Hippocampal formation (tissue), 2 donors: ENCODE measurements at regions not wholly inside any gene's neighbourhood (a gene's known extent, or its start where the extent isn't known, plus 50 kb on each side); places are given as distances from the start of the nearest gene placed in this dataset.

ENCODE experiments used
- DNase-seq, 2 donors: peaks; one replicate each; lab custom pipeline; 2025; lab: John Stamatoyannopoulos, UW

GRCh38 chr5:125597338-125597737 is 825.9 kb upstream of the GRAMD2B start:
- DNase-seq, result no peak

DNA sequence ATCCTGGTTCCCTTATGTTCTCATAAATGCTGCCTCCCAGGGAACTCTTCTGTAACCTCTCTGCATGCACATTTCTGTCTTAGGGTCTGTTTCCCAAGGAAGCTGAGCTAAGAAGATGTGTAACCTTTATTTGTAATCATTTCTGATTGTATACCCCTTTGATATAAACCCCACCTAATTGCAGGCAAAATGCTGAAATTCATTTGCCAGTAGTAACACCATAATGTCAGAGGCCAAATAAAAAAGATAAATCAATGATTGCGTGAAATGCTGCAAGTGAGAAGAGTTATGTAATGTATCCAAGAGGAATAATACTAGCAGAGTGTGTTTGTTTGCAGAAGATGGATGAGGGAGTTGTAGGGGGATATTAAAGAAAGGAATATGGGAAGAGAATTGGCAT is 822.6 kb upstream of the GRAMD2B start:
- no peak for DNase-seq

DNA sequence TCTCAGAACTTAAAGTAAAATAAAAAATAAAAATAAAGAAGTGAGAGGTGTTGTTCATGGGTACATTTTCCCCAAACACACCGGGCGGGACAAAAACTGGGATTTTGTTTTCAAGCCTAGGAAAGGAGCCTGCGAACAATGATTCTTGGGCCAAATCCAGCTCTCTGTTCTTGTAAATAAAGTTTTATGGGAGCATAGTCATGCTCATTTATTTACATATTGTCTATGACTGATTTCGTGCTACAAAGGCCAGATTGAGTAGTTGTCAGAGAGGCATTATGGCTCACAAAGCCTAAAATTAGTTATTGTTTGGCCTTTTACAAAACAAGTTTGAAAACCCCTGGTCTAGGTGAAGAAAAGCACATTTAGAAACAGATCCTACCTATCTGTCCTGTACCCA is 821.0 kb upstream of the GRAMD2B start:
- DNase-seq, result no peak

- DNase-seq, result no peak
Observed at GRCh38 chr5:125603321-125603720, 819.9 kb upstream of the GRAMD2B start.

- no peak for DNase-seq
Observed at GRCh38 chr5:125604104-125604503, 819.1 kb upstream of the GRAMD2B start.

DNA sequence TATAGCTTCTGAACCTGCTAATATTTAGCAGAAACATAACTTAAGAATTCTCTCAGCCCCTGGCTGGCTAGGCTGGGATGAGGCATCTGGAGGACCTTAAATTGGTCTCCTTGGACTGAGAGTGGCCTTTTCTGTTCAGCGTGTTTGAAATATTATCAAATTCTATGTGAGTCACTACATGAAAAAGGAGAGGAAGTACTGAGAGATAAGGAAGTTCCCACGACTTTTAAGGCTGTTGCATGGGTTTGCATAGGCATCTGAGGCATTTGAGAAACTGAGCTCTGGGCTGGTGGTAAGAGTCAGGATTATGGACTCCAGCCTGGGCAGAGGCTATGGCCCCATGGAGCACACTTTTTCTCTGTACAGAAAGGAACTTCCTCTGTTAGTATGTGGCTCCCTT is 816.2 kb upstream of the GRAMD2B start:
- no peak for DNase-seq

- no peak for DNase-seq
Observed at GRCh38 chr5:125609011-125609410, 814.2 kb upstream of the GRAMD2B start.

GRCh38 chr5:125610892-125611291 is 812.3 kb upstream of the GRAMD2B start:
- DNase-seq, result no peak

DNA sequence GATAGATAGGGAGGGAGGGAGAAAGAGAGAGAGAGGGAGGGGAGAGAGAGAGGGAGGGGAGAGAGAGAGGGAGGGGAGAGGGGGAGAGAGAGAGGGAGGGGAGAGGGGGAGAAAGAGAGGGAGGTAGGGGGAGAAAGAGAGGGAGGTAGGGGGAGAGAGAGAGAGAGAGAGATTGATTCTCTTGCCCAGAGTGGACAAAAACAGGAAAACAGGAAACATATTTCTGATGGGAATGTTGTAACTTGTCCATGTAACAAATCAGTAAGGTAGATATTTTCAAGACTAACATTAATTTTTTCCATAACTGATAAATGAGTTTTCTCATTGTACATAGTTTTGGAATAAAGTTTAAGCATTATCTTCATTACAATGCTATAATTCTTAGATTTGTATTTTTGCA is 811.7 kb upstream of the GRAMD2B start:
- DNase-seq, result no peak

DNA sequence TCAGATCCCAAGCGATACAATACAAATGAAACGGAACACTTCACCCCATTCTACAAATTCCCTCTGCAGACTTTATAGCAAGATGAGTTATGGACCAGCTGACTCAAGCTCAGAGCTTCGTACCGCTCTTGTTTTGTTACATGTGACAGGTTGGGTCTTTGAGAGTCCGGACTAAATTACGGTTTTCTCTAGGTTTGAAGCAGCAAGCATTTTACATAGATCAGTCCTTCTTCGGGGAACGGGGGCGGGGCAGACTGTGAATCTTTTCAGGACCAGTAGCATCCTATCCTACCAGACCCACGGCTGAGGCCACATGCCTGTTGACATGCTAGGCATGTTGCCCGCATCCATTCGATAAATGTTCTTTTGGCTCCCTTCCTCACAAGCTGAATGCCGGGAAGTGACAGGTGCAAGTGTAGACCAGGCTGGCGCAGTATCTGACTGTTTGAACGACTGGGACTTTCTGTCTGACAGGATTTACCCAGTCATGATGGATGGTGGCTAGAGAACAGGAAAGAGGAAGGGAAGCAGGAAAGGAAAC is 811.0 kb upstream of the GRAMD2B start:
- DNase-seq, result peak in 1 of 2 donors; percentile 21

- no peak for DNase-seq
Observed at GRCh38 chr5:125612776-125613175, 810.4 kb upstream of the GRAMD2B start.

- DNase-seq, result no peak
Observed at GRCh38 chr5:125630237-125630636, 793.0 kb upstream of the GRAMD2B start.

DNA sequence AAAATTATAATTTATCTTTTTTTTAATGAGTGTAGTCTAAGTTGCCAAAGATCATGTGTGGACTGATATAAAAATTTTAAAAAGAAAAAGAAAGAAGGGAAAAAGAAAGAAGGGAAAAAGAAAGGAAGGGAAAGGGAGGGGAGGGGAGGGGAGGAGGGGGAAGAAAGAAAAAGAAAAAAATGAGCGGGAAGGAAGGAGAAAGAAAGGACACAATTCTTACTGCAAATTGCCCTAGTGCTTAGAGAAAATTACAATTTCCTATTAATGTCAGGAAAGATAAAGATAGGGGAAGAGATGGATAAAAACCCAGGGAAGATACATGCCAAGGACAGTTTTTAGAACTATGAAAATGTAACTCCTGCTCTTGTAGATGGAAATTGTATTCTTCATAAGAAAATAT is 789.7 kb upstream of the GRAMD2B start:
- no peak for DNase-seq

- no peak for DNase-seq
Observed at GRCh38 chr5:125634216-125634835, 788.9 kb upstream of the GRAMD2B start.

DNA sequence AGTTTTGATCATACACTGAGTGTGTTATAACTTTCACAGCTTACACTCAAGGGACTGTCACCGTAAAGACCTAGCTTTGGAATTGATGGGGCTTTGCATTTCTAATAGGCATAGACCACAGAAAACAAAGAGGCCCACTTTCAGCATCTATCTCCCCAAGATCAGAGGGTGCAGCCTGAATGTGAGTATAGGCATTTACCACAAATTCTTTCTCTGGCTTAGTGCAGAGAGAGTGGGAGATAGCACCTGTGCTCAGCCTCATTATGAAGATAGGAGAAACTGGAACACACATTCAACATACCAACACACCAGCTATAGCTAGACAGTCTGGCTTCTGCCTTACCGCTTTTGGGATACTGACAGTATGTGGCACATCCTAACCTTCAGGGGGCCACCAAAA is 783.4 kb upstream of the GRAMD2B start:
- no peak for DNase-seq

- DNase-seq, result no peak
Observed at GRCh38 chr5:125652761-125653160, 770.4 kb upstream of the GRAMD2B start.

- DNase-seq, result no peak
Observed at GRCh38 chr5:125654392-125654791, 768.8 kb upstream of the GRAMD2B start.

DNA sequence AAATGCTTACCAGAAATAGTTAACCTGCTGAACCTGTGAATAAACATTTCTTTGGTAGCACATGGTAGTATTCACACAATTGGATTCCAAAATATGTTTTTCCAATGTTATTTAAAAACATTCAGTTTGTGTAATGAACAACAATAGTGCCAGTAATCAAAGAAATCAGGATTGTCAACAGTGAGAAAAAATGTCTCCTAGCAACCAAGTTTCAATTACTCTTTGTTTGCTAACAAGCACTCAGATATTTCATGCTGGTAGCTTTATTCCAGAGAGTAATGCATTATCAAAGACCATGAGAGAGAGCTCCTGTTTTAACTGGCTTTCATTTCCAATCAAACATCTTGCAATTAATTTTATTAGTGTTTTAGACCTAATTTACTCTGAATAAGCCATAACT is 768.1 kb upstream of the GRAMD2B start:
- peak in 1 of 2 donors; percentile 64 for DNase-seq

- DNase-seq, result peak; percentile 1 to 44
Observed at GRCh38 chr5:125657936-125658335, 765.3 kb upstream of the GRAMD2B start.

DNA sequence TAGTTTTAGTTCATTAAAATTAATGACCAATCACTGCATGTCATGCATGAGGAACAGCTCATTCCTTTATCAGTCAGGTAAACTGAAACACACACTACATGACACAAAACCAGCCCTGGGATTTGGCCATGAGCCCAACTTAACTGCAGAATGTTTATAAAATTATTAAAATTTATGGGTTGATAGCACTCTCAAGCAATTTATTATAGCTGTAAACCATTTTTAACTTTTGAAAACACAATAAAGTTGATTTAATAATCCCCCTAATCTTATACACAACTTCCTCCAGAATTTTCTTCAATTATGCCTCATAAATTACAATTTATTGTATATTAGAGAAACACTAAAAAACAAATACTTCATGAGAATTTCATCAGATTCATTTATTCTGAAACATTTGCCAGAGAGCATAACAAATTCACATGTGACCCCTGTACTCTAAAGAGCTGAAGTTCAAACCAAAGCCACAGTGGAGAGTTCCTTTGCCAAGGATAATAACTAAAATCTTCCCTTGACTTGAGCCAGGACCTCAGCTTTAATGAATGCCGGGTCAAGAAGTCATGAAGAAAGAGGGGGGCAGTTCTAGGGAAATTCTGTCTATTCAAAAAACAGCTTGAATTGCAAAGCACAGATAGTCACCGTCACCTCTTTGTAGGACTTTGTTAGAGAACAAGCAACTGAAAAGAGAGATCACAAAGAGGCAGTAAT is 763.7 kb upstream of the GRAMD2B start:
- peak in 1 of 2 donors; percentile 52 for DNase-seq

DNA sequence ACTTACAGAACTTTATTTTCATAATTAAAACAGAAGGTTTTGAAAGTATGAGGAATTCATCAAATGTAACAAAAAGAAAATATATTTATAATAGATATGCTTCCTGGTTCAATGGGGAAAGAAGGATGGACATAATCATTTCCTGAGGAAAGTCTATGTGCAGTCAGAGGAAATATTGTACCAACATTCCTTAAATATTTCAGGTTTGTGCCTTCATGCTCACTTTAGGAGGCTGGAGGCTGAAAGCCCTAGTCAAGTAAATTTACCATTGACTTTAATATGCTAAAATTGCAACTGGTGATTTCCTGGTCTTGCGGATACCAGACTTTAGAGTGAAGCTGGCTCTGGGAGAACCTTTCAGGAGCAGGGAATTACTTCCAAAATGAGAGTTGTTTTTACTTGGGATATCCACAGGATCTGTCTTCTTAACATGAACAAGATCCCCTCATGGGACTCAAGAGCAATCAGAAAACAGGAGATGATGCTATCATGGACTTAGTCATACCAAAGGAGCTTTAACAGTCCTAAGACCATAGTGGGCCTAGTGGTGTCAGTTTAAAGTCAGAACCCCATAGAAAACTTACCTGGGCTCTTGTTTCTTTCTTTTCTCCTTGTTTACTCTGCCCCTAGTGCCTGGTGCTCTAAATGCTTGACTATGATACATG is 762.8 kb upstream of the GRAMD2B start:
- DNase-seq, result no peak

DNA sequence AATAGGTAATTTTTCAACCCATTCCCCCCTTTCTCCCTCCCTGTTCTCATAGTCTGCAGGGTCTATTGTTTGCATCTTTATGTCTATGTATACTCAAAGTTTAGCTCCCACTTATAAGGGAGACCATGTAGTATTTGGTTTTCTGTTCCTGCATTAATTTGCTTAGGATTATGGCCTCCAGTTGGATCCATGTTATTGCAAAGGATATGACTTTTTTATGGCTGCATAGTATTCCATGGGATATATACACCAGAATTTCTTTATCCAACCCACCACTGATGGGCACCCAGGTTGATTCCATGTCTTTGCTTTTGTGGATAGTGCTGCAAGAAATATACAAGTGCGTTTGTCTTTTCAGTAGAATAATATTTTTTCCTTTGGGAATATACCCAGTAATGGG is 761.6 kb upstream of the GRAMD2B start:
- no peak for DNase-seq

DNA sequence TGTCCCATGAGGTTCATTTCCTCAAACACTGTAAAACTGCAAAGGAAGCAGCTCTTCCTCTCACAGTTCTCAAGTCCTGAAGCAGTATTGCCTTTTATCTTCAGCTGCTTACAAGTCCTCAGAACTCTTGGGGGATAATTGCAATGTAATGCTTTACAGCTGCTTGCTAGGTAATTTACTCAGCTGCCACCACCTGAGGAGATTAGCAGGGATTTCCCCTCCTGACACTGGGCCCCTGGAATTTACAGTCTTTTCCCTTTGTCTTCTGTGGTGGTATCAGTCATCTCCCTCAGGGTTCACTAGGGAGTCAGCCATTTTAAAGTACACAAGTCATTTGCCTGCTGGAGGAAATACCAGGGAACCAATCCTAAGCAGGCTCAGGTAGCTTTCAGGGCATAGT is 754.3 kb upstream of the GRAMD2B start:
- no peak for DNase-seq
